Common myeloid progenitor, CD34-positive (primary cell): ENCODE measurements at regions not wholly inside any gene's neighbourhood (a gene's known extent, or its start where the extent isn't known, plus 50 kb on each side); places are given as distances from the start of the nearest gene placed in this dataset.

Source experiments
- CTCF ChIA-PET: fragments of 350-600 bp; sonication (Branson Sonifier 250); formaldehyde crosslinking; loops from one replicate; lab custom pipeline; 2021; ENCODE audit warnings: antibody characterized with exemption; lab: Charles Lee
- POLR2A ChIA-PET: fragments of 350-600 bp; sonication (Branson Sonifier 250); formaldehyde crosslinking; loops from one replicate; lab custom pipeline; 2021; ENCODE audit warnings: antibody characterized with exemption; lab: Charles Lee
- DNase-seq, 3 donors: peaks; one replicate each; pipeline versions ENCODE4 v3.0.0 to v3.0.0-alpha.2; 2013
- H3K27ac ChIP-seq, 2 experiments: 1 replicate in 1 of 2; 2 replicates in 1 of 2; pipeline ENCODE4 v1.7.0; 2013; ENCODE audit warnings: inconsistent platforms in 2 of 2, low read length in 2 of 2, mild to moderate bottlenecking in 2 of 2, low read depth in 1 of 2, moderate library complexity in 1 of 2; ENCODE audit not compliant: severe bottlenecking in 2 of 2, insufficient read depth in 1 of 2, poor library complexity in 1 of 2
- H3K27me3 ChIP-seq, 5 experiments: replicated peaks in 2 of 5; 1 replicate in 3 of 5; 2 replicates in 2 of 5; pipeline versions ENCODE4 v1.6.1 to v1.7.0; 2013; ENCODE audit warnings: low read length in 4 of 5, mild to moderate bottlenecking in 2 of 5, moderate library complexity in 2 of 5, inconsistent platforms in 1 of 5; ENCODE audit not compliant: insufficient read depth in 5 of 5, control insufficient read depth in 4 of 5
- H3K36me3 ChIP-seq, 4 experiments: 1 replicate in 2 of 4; 2 replicates in 2 of 4; pipeline versions ENCODE4 v1.6.1 to v1.7.0; 2013; ENCODE audit warnings: low read length in 3 of 4, control low read depth in 1 of 4, mild to moderate bottlenecking in 1 of 4; ENCODE audit not compliant: control insufficient read depth in 4 of 4, insufficient read depth in 4 of 4
- H3K4me1 ChIP-seq, 4 experiments: 1 replicate in 3 of 4; 2 replicates in 1 of 4; pipeline versions ENCODE4 v1.6.1 to v1.7.1; 2013; ENCODE audit warnings: low read length in 3 of 4, mild to moderate bottlenecking in 3 of 4, control low read depth in 1 of 4, inconsistent platforms in 1 of 4, moderate library complexity in 1 of 4; ENCODE audit not compliant: control insufficient read depth in 4 of 4, insufficient read depth in 4 of 4; ENCODE audit errors: control extremely low read depth in 1 of 4
- H3K4me3 ChIP-seq, 7 experiments: 1 replicate in 4 of 7; 2 replicates in 3 of 7; pipeline versions ENCODE4 v1.5.1 to v1.7.0; 2013; ENCODE audit warnings: mild to moderate bottlenecking in 7 of 7, low read length in 6 of 7, moderate library complexity in 6 of 7, inconsistent platforms in 2 of 7, low read depth in 2 of 7, control low read depth in 1 of 7; ENCODE audit not compliant: insufficient read depth in 4 of 7, control insufficient read depth in 1 of 7; ENCODE audit errors: extremely low read depth in 1 of 7
- H3K9me3 ChIP-seq, 5 experiments: 1 replicate in 4 of 5; 2 replicates in 1 of 5; pipeline versions ENCODE4 v1.6.1 to v1.7.1; 2013; ENCODE audit warnings: low read length in 4 of 5, mild to moderate bottlenecking in 2 of 5, inconsistent platforms in 1 of 5, low read depth in 1 of 5, moderate library complexity in 1 of 5; ENCODE audit not compliant: control insufficient read depth in 4 of 5, insufficient read depth in 2 of 5; ENCODE audit errors: control extremely low read depth in 1 of 5
- WGBS: methylation state at CpG from one replicate; pipeline ENCODE4 v1.1.5; 2013; ENCODE audit not compliant: insufficient coverage; 5-methylcytosine and 5-hydroxymethylcytosine counted together

- Histone ChIP-seq H3K4me1 (no peaks in the 10 kb centered on the region), H3K36me3 (no peaks in the 10 kb centered on the region), H3K4me3 (no peak overlapping the region), H3K9me3 (no peaks in the 10 kb centered on the region), H3K27me3 (no peaks in the 10 kb centered on the region), H3K27ac (no peak overlapping the region)
- ChIA-PET CTCF (interaction anchor here (0.6 kb wide), 1 partner anchor 161 kb away, joined by 3 read pairs; no protein-coding TSS in a partner anchor), POLR2A (no interaction called here)
- DNase-seq: no peak
- 100% methylated on average over 2 of the region's 7 CpGs for WGBS
Measured at GRCh38 chr18:55869556-55870501, 281.8 kb upstream of the TCF4 start.

GRCh38 chr18:55868909-55869308 lies 280.9 kb upstream of the TCF4 start:
- WGBS: no CpG with 5 or more reads among the region's 1 CpG
- no peak for DNase-seq
- ChIA-PET POLR2A (no interaction called here), CTCF (no interaction called here)
- no peaks in the 10 kb centered on the region for H3K36me3 ChIP-seq
- H3K9me3 ChIP-seq: no peaks in the 10 kb centered on the region
- no peak overlapping the region for H3K4me3 ChIP-seq
- no peak overlapping the region for H3K27ac ChIP-seq
- H3K27me3 ChIP-seq: no peaks in the 10 kb centered on the region
- H3K4me1 ChIP-seq: no peaks in the 10 kb centered on the region

- H3K4me1 ChIP-seq: no peaks in the 10 kb centered on the region
- H3K27ac ChIP-seq: no peak overlapping the region
- DNase-seq: no peak
- CTCF ChIA-PET: no interaction called here
- POLR2A ChIA-PET: no interaction called here
- no peaks in the 10 kb centered on the region for H3K36me3 ChIP-seq
- H3K9me3 ChIP-seq: no peaks in the 10 kb centered on the region
- H3K27me3 ChIP-seq: no peaks in the 10 kb centered on the region
- WGBS: 100% methylated on average over 3 of the region's 7 CpGs
- H3K4me3 ChIP-seq: no peak overlapping the region
Measured at GRCh38 chr18:55866886-55867285, 278.9 kb upstream of the TCF4 start.

DNA sequence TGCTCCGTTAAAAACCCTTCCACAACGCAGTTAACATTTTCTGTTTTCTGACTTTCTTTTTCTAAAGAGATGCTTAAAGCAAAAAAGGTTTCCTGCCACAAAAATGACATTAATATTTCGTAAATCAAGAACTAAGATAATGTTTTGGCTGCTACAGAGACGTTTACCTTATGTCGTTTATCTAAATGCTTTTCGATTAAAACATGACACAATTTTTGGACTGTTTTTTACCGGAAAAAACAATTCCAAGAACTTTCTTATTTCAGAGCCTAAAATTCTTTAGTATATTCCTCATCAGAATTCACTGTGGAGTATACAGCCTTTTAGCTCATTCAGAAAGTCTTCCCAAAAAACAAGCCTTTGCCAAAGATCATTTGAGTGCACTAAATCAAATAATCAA lies 278.0 kb upstream of the TCF4 start:
- no peak overlapping the region for H3K27ac ChIP-seq
- WGBS: 80% methylated on average over 6 of the region's 7 CpGs
- H3K9me3 ChIP-seq: no peaks in the 10 kb centered on the region
- DNase-seq: no peak
- ChIA-PET CTCF (no interaction called here), POLR2A (no interaction called here)
- no peaks in the 10 kb centered on the region for H3K36me3 ChIP-seq
- H3K4me3 ChIP-seq: no peak overlapping the region
- H3K4me1 ChIP-seq: no peaks in the 10 kb centered on the region
- no peaks in the 10 kb centered on the region for H3K27me3 ChIP-seq

DNA sequence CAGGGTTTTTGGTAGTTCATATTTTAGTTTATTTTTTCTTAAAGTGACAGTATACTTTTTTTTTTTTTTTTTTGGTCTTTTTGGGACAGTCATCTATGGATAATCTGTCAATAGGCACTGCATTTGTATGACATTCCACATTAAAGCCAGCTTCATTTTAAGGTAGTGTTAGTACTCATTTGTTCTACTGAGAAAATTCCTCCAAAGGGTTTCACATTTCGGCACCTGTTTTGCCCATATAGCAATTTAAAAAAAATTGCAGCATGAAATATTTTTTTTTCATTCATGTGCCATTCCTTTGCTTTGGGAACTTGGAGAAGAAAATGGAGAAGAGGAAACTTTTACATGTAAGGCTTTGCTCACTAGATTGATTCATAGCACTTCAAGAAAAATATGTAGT lies 276.3 kb upstream of the TCF4 start:
- Histone ChIP-seq H3K4me1 (no peaks in the 10 kb centered on the region), H3K27ac (no peak overlapping the region), H3K9me3 (no peaks in the 10 kb centered on the region), H3K4me3 (no peak overlapping the region), H3K27me3 (no peaks in the 10 kb centered on the region), H3K36me3 (no peaks in the 10 kb centered on the region)
- no peak for DNase-seq
- ChIA-PET CTCF (no interaction called here), POLR2A (no interaction called here)
- WGBS: no CpG with 5 or more reads among the region's 1 CpG

DNA sequence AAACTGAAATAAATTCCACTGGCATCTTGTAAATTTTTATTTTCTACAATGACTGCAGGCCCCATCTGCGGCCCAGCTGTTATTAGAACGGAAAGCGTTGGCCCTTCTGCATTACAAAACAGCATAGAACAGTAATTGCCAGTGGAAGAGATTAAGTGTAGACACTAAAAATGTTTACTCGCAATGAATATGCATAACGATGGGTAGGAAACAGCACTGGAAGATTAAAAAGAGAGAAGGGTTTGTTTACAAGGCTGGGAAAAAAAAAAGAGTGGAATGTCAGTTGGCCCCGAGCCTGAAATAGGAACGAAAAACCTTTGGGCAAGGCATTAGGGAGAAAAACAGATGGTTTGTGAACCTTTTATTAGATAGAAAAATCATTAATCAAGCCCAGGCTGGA lies 275.9 kb upstream of the TCF4 start:
- H3K27me3 ChIP-seq: no peaks in the 10 kb centered on the region
- no peaks in the 10 kb centered on the region for H3K4me1 ChIP-seq
- no peaks in the 10 kb centered on the region for H3K36me3 ChIP-seq
- no peak overlapping the region for H3K27ac ChIP-seq
- POLR2A ChIA-PET: no interaction called here
- H3K9me3 ChIP-seq: no peaks in the 10 kb centered on the region
- no peak for DNase-seq
- 98% methylated on average over 4 of the region's 7 CpGs for WGBS
- CTCF ChIA-PET: interaction anchor here (0.9 kb wide), 1 partner anchor 710 kb away, joined by 3 read pairs; no protein-coding TSS in a partner anchor
- H3K4me3 ChIP-seq: no peak overlapping the region

DNA sequence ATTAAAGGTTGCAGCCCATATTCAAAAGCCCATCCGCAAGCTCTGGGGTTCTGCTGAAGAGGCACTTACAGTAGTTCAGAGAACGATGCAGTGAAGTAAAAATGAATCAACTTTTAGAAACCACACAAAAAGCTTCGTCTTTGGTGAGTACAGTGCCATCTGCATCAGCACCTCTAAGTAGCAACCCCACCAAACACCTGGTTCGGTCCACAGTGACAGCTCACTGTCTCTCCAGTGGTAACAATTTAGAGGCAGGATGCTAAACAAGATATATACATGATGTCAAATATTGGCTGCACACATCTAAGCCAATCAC lies 275.4 kb upstream of the TCF4 start:
- H3K27me3 ChIP-seq: no peaks in the 10 kb centered on the region
- no peak for DNase-seq
- H3K4me1 ChIP-seq: no peaks in the 10 kb centered on the region
- POLR2A ChIA-PET: no interaction called here
- CTCF ChIA-PET: interaction anchor here (0.9 kb wide), 1 partner anchor 711 kb away, joined by 3 read pairs; no protein-coding TSS in a partner anchor
- H3K4me3 ChIP-seq: no peak overlapping the region
- no peaks in the 10 kb centered on the region for H3K9me3 ChIP-seq
- whole genome bisulfite sequencing: 90% methylated on average over 3 of the region's 4 CpGs
- no peaks in the 10 kb centered on the region for H3K36me3 ChIP-seq
- no peak overlapping the region for H3K27ac ChIP-seq
